NCI-H2227 treated with DMSO at 0.1 percent for 48 hours (cell line): ENCODE measurements at regions not wholly inside any gene's neighbourhood (a gene's known extent, or its start where the extent isn't known, plus 50 kb on each side); places are given as distances from the start of the nearest gene placed in this dataset.
A peak's percentile ranks its signal among the peaks of the same experiment; 100 is the strongest.
"Not testable (repeated sequence)": the region's sequence is repeated elsewhere in the genome, so short reads cannot be mapped to it uniquely, and the experiment has no call there.

ENCODE experiments used
- DNase-seq: peaks from one replicate; lab custom pipeline; 2025; lab: John Stamatoyannopoulos, UW

DNA sequence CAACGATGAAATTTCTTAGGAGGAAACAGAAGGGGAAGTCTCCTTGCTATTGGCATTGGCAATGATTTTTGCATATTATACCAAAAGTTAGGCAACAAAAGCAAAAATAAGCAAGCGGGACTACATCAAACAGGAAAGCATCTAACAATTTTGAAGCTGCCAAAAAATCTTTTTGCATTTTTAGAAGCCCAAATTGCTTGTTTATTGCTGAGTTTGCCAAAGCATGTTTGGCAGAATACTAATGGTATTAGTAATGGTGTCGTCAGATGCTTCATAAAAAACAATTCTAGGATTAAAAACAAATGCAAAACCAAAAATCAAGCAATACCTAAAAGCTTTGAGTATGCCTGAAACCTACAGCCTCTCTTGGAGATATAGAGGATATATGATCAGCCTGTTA lies 80.0 kb downstream of the GALR1 start:
- DNase-seq = no peak

DNA sequence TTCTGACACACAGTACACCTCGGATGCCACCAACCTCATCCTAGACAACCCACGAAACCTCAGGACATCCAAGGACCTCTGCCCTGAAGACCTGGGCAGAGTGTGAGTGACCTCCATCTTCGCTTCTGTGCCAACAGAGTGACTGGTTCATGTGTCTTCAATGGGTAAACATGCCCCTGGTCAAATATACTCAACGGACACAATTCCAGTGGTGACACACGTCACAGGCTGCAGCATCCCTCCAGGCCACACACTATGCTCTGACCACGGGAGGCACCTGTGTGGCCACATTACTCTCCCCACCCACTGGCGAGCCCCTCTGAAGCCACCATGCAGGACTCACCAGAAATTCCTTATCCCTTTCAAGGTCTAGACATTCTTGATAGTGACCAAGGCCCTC lies 85.2 kb downstream of the GALR1 start:
- no peak for DNase-seq

DNA sequence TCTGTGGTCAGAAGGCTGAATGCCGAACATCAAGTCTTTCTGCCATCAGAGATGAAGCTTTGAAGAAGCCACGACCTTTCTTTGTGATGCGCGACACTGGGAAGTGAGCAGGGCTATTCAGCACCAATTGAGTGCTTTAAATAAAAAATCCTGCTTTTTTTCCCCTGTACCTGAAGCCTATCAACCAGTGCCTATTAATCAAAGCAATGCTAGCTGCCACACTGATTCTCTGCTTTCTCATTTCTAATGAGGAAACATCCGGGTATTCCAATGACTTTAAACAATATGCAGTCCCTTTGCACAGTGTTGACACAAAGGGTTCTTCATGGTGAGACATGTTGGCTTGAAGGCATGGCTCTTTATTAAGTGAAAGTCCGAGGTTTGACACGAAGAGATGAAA lies 88.0 kb downstream of the GALR1 start:
- no peak for DNase-seq

DNA sequence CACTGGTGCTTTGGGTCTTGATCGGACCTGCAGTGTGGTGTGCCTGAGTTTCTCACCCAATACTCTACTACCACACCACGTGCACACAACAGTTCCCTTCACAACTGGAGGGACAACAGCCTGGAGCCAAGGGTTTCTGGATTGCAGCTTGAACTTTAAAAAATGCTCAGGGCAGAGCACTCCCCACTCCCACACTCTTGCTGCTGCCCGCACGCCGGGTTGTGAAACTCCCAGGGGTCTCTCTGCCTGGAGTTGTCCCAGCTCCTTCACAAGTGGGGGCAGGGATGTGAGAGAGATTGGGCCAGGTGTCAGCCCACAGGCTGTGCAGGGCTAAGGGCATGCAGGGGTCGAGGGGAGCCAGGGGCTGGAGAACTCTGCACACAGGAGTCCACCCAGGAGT lies 89.4 kb downstream of the GALR1 start:
- no peak for DNase-seq

DNA sequence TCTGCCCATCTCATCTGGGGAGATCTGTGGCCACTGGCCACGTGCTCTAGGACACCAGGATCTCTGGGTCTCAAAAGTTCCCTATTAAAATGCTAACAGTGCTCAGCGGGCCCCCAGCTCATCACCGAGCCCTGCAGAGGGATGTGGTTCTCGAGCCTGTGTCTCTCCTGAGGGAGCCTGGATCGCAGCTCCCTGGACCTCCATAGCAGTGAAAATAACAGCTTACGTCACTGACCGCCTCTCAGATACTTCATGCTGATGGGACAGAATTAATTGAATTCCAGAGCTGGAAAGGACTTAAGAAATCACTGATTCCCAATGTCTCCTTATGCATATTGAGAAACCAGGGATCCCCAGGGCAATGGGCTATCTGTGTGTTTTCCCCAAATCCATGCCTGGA lies 90.0 kb downstream of the GALR1 start:
- no peak for DNase-seq

DNA sequence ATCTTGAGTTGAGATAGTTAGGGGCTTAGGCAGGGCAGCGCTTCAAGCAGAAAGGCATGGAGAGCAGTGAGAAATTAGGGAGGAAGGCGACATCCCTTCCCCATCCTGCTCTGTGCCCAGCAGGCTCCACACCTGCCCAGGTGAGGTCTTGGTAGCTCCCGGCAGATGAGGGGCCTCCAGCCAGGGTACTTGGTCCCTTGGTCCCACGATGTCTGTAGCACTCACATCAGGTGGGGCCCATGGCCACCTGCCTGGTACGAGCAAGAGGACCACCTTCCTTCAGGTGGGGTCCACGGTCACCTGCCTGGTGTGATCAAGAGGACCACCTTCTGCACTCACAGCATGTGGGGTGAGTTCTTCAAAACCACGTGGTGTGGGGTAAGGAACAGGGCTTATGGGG lies 91.2 kb downstream of the GALR1 start:
- DNase-seq = no peak

DNA sequence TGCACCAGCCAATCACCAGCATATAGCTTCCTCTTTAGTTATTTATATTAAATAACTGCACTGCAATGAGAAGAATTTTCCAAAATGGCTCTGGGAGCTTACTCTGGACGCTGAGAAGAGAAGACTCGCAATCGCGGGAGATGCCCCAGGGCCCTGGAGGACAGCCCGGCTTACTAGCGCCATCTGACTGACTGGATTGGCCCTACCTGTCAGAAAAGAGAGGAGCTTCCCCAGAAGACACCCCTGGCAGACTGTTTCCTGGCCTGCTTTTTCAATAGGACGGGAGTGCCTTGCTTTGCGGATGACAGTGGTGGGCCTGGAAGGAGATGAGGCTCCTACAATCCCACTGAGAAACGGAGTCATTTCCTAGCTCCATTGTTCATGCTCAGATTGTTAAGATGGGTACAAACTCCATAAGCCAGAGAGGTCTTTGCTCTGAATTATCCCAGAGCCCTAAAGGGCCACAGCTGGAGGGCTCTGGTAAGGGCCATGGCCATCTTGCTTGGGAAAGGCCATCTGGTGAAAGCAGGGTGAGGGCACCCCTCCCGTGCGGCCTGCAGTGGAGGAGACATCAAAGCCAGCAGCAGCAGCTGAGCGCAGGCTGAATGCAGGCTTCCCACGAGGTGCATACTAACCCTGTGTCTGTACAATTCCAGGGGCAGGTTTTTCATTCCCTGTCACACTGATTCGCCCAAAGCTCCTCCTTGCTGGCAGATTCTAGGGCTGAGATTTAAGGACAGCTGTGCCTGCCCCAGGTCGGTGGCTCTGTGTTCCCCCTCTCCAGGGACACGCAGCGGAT lies 92.1 kb downstream of the GALR1 start:
- DNase-seq = no peak

DNA sequence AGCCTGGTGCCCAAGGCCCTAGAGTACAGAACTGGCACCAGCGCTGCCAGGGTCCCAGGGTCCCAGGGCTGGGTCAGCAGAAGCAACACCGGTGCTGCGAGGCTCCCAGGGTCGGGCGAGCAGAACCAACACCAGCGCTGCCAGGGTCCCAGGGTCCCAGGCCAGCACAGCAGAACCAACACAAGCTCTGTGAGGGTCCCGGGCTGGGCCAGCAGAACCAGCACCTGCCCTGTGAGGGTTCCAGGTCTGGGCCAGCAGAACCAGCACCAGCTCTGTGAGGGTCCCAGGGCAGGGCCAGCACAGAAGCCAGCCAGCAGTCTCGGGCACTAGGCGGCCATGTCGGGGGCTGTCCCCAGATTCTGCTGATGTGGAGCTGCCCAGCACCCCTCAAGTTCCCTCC lies 93.1 kb downstream of the GALR1 start:
- DNase-seq = no peak

DNA sequence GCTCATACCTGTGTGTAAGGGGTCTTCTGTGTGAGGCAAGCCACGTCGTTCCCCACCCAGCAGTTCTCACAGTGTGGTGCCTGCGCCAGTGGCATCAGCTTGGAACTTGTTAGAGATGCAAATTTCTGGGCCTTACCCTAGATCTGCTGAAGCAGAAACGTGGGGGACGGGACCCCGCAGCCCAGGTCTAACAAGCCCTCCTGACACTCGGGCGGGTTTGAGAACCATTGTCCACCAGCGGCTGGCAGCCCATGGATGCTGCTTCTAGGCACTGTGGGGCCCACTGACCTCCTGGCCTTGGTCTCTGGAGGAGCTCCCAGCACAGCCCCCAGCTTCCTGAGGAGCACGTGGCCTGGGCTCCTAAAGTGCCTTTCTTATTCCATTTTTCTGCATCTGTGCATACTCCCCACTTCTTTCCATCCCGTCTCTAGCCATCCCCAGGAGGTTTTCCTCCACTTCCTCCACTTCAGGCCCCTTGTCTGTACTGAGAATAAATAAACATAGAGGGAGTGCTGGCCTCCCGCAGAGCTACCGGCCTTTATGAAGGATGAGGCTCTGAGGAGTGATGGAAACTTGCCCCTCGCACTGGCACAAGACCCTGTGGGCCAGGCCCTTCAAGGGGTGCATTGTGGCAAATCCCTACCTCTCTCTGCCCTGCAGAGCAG lies 94.3 kb downstream of the GALR1 start:
- DNase-seq = no peak

DNA sequence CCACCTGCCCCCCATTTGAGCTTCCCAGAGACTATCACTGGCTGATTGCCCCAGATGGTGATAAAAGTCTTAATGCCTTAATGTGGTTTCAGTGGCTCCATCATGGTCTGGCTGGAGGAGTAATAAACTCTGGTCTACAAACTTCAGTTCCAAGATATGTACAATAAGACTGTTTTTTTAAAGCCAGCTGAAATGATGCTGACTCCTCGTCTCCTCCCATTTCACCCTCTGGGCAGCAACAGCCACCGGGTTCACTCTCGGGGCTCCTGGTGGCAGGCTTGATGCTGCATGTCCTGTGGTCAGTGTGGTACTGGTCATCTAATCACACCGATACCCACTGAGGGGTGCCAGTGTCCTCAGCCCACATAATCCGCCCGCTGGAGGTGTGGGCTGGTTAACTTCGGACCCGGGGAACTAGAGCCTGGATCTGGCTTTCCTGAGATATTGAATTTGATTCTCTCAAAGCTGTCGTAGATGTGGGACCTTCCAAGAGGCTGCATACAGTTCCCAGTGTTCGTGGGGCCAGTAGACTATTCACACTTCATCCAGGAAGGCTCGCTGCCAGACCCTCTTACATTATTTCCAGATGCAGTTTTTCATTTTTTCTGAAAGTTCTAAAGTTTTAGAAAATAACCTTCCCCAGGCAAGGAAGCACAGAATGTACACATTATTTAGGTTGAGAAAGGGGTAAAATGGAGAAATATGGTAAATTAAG lies 95.3 kb downstream of the GALR1 start:
- DNase-seq = no peak

DNA sequence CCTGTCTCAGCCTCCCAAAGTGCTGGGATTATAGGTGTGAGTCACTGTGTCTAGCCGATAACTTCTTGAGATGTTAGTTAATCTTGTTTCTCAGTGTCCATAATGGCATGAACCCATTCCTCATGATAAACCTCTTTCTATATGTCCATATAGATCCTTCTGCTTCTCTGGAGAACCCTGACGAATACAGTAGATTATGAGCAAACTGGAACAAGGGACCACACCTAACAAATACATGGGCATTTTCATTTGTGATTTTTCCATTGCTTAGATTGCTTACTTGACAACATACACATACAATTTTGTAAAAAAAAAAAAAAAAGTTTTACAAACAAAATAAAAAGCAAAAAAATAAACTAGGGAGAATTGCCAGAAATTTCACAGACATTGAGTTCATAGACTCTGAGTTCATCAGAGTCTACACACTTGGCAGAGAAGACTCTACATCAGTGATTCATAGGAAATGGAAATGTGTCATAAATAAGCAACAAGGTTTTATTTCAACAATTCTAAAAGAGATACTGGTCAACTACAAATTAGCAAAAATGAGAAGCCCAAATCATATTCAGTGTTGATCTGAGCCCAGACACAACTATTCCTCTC lies 96.7 kb downstream of the GALR1 start:
- DNase-seq = no peak

DNA sequence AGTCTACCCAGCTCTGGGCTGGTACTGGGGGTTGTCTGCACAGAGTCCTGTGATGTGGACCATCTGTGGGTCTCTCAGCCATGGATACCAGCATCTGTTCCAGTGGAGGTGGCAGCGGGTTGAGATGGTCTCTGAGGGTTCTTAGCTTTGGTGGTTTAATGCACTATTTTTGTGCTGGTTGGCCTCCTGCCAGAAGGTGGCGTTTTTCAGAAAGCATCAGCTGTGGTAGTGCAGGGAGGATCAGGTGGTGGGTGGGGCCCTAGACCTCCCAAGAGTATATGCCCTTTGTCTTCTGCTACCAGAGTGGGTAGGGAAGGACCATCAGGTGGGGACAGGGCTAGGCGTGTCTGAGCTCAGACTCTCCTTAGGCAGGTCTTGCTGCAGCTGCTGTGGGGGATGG lies 103.7 kb downstream of the GALR1 start:
- DNase-seq = not testable (repeated sequence)

DNA sequence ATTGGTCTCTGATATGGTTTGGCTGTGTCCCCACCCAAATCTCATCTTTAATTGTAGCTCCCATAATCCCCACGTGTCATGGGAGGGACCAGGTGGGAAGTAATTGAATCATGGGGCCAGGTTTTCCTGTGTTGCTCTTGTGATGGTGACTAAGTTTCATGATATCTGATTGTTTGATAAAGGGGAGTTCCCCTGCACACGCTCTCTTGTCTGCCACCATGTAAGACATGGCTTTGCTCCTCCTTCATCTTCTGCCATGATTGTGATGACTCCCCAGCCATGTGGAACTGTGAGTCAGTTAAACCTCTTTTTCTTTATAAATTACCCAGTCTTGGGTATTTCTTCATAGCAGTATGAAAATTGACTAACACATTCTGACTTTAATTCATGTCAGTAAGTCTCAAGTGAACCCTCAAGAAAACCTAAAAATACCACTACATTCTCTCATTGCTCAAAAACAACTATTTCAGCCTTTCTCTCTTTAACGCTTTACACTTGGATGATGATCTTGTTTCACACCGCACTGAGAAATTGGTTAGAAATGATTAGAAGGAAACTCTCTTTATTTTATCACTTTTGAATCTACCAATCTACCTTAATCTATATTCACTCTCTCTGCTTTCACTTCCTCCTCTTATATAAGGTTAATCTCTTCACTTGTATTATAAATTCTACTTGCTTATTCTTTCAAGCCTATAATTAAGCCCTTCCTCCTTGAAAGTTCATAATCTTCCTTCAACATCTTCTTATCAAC lies 110.1 kb downstream of the GALR1 start:
- DNase-seq = no peak

DNA sequence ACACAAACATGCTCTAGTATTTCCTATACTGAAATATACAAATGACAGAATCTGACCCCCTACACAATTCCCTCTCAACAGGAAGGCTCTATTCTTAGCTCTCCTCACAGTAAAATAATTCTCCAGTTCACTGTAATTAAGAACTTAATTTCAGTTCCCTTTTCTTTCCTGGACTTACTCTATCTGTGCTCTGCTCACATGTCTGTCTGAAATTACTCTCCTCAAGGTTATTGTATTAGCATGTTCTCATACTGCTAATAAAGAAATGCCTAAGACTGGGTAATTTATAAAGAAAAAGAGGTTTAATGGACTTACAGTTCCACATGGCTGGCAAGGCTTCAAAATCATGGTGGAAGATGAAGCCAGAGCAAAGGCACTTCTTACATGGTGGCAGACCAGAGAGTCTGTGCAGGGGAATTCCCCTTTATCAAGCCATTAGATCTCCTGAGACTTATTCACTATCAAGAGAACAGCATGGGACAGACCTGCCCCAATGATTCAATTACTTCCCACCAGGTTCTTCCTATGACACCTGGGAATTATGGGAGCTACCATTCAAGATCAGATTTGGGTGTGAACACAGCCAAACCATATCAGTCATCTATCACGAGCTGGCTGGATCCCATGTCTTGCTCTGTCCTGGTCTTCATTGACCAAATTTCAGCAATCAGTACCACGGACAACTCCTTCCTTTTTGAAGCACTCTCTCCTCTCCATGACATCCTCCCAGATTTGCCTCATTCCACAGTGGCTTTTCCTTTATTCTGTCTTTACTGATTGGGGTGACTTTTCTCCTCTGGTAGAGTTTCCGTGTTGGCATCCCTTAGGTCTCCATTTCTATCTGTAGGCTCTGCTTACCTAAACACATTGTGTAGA lies 110.9 kb downstream of the GALR1 start:
- no peak for DNase-seq

DNA sequence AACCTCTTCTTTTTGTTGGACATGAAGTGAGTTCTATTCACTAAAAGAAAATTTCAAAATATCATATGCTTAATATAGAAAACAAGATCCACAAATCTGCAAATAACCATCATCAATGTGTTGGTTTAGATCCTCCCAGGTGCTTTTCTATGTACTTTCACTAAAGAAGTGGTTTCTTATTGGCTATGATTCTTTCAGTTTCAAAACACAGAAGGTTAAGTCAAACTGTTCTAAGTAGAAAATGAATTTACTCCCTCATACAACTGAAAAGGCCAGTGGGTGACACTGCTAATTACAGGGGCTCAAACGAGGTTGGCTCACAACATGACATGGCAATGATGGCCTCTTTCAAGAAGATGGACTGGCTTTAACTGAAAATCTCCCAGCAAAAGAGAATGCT lies 111.7 kb downstream of the GALR1 start:
- no peak for DNase-seq

DNA sequence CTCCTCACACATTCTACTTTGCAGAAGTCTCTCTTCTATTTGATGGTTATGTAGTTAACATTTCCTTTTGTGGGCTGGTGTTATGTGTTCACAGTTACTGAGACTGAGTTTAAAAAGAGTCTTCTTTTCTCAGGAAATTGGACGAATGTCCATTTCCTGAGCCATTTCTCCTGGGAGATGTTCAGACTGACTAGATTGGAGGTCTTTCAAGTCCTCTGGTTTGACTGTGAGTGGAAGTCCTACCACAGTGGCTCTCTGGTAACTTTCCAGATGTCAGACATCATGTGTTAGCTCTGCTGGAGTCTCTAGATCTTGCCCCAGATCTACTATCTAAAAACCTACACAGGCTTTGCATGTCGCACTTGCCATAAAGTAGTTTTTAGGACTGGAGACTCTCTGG lies 116.0 kb downstream of the GALR1 start:
- no peak for DNase-seq

DNA sequence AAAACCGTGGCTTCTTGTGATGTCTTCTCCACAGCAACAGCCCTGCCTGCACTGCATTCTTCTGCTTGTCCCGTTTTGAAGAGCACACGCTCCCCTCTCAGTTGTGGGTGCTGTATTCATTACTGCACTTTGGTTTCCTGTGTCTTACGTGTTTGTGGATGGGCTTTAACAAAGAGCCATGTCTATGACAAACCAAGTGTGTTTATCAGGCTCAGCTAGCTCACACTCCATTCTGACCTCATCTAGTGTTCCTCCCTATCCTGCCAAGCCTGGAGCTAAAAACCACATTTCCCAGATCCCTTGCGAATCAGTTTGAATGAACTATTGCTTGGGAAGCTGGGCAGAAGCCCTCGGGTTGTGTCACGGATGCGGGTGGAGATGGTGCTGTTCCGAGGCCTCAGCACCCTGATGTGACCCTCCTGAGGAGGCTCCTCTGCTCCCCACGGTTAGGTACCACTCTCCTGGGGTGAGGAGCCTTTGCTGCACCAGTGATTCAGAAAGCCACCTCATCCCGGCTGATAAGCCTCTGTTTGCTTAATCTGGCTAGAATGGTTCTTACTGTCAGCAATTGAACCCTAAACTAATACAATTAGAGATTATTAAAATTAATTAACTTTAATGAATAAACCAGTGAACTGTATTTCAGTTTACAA lies 116.5 kb downstream of the GALR1 start:
- no peak for DNase-seq

DNA sequence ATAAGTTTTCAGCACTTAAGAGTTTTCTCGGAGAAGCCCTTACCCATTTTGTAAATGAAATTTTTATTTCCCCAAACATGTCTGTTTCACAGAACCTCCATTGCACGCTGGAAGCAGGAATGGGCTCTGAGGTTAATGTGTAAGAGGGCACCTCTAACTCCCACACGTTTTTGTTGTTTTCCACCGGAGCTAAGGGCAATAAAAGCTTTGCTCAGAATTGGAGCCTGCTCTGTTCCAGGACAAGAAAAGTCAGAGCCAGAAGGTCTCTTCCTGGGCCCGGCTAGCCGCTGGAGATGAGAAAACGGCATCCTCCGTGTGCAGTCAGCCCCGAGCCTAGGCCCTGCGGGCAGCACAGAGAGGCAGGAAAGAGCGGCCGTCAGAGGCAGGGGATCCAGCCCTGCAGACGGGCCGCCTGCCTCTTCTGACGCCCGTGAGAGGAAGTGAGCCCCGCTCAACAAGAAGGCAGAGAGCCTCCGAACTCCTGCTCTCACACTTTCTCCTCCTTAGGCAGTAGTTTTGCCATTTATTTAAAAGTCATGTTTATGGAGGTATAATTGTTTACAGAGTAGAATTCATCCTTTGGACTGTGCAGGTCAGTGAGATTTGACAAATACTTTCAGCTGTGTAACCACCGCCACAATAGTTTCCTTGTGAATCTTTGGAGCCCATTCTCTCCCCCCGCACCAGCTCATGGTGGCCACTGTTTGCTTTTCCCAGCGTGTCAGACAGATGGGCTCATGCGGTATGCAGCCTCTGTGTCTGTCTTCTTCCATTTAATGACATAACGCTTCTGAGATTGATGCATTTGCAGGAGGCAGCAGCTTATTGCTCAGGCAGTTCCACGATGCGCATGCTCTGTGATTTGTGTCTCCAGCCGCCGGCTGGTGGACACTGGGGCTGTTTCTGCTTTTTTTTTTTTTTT lies 117.3 kb downstream of the GALR1 start:
- peak; percentile 64 for DNase-seq

DNA sequence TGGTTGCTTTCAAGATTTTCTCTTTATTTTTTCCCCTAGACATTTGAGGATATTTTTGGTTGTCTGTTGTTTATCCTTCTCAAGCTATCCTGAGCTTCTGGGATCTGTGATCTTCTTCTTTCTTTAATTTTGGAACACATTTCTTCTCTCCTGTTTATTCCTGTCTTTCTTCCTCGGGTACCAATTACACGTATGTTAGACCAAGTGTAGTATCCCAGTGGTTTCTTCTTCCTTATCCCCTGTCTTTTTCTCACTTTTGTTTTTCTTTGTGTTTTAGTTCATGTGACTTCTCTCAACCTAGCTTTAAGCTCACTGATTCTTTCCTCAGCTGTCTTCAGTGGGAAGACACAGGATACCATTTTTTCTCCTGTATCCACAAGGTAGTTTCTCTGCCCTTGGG lies 120.0 kb downstream of the GALR1 start:
- no peak for DNase-seq
